ENCODE measurements at regions not wholly inside any gene's neighbourhood (a gene's known extent, or its start where the extent isn't known, plus 50 kb on each side); places are given as distances from the start of the nearest gene placed in this dataset.
"Not testable (repeated sequence)": the region's sequence is repeated elsewhere in the genome, so short reads cannot be mapped to it uniquely, and the experiment has no call there.

DNA sequence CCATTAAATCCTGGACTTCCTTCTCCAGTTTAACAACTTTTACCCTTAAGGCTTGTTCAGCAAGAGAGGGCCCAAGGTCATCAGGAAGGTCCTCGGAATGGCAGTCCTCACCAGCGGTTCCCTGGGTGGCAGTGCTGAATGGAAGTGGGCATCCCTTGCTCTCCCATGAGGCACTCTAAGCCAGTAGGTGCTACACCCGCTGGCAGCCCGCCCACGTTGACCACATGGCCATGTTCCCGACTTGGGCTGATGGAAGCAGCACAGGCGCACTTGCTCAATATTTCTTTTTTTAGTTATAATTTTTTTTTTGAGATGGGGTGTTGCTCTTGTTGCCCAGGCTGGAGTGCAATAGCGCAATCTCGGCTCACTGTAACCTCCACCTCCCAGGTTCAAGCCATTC, 277.9 kb downstream of the ZC4H2 start:
- H3K4me1 ChIP-seq (ENCODE audit: control insufficient read depth, extremely low read depth, insufficient read depth, low read length) = no peaks in the 10 kb centered on the region
- H3K36me3 ChIP-seq (ENCODE audit: control insufficient read depth in 2 of 2, extremely low read depth in 1 of 2, insufficient read depth in 2 of 2, low read length in 2 of 2) = no peaks in the 10 kb centered on the region
- H3K9ac ChIP-seq (ENCODE audit: control insufficient read depth, extremely low read depth, insufficient read depth, low read length) = no peak overlapping the region
- H3K4me3 ChIP-seq (ENCODE audit: control insufficient read depth in 2 of 3, extremely low read depth in 1 of 3, insufficient read depth in 2 of 3, low read depth in 1 of 3, low read length in 3 of 3) = no peak overlapping the region
- H3K4me2 ChIP-seq (ENCODE audit: control insufficient read depth, extremely low read depth, insufficient read depth, low read depth, low read length) = no peak overlapping the region
- H2AFZ ChIP-seq (ENCODE audit: control insufficient read depth, low read length) = no peak overlapping the region
- no peaks in the 10 kb centered on the region for H3K9me1 ChIP-seq (ENCODE audit: control insufficient read depth, extremely low read depth, insufficient read depth, low read length)
- dilution Hi-C loops (cut with MboI; ENCODE audit: extremely low pct_ligation_motif_present, low sequenced_read_pairs) = no loop called here
- no peaks in the 10 kb centered on the region for H3K27me3 ChIP-seq (ENCODE audit: control insufficient read depth, extremely low read depth, insufficient read depth, low read length)
- H4K20me1 ChIP-seq (ENCODE audit: control insufficient read depth, extremely low read depth, insufficient read depth, low read length) = no peaks in the 10 kb centered on the region
- H3K27ac ChIP-seq (ENCODE audit: control insufficient read depth, insufficient read depth, low read length) = no peak overlapping the region
- no peak for FAIRE-seq
- no peaks in the 10 kb centered on the region for H3K9me3 ChIP-seq (ENCODE audit: control insufficient read depth, low read depth, low read length)
- no peak for DNase-seq (ENCODE audit: low read depth, low spot score)
- TF ChIP-seq EZH2 (IDR thresholded peaks at IDR 0.05; ENCODE audit: low read length) = no peak
- TF ChIP-seq, protein P1, sequence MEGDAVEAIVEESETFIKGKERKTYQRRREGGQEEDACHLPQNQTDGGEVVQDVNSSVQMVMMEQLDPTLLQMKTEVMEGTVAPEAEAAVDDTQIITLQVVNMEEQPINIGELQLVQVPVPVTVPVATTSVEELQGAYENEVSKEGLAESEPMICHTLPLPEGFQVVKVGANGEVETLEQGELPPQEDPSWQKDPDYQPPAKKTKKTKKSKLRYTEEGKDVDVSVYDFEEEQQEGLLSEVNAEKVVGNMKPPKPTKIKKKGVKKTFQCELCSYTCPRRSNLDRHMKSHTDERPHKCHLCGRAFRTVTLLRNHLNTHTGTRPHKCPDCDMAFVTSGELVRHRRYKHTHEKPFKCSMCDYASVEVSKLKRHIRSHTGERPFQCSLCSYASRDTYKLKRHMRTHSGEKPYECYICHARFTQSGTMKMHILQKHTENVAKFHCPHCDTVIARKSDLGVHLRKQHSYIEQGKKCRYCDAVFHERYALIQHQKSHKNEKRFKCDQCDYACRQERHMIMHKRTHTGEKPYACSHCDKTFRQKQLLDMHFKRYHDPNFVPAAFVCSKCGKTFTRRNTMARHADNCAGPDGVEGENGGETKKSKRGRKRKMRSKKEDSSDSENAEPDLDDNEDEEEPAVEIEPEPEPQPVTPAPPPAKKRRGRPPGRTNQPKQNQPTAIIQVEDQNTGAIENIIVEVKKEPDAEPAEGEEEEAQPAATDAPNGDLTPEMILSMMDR (optimal IDR thresholded peaks at IDR 0.05 in 1 of 3, IDR thresholded peaks at IDR 0.05 in 1 of 3, conservative IDR thresholded peaks at IDR 0.05 in 1 of 3; ENCODE audit: extremely low read depth in 1 of 3, insufficient read depth in 2 of 3, low read length in 3 of 3) = no peak
- H3K79me2 ChIP-seq (ENCODE audit: control insufficient read depth, insufficient read depth, low read length) = no peaks in the 10 kb centered on the region

DNA sequence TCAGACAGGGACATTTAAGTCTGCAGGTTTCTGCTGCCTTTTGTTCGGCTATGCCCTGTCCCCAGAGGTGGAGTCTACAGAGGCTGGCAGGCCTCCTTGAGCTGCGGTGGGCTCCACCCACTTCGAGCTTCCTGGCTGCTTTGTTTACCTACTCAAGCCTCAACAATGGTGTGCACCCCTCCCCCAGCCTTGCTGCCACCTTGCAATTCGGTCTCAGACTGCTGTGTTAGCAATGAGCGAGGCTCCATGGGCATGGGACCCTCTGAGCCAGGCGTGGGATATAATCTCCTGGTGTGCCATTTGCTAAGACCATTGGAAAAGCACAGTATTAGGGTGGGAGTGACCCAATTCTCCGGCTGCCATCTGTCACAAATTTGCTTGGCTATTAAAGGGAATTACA, 280.9 kb downstream of the ZC4H2 start:
- H3K4me3 ChIP-seq (ENCODE audit: control insufficient read depth in 2 of 3, extremely low read depth in 1 of 3, insufficient read depth in 2 of 3, low read depth in 1 of 3, low read length in 3 of 3); H3K9me1 ChIP-seq (ENCODE audit: control insufficient read depth, extremely low read depth, insufficient read depth, low read length); DNase-seq (ENCODE audit: low read depth, low spot score); H2AFZ ChIP-seq (ENCODE audit: control insufficient read depth, low read length); H3K27me3 ChIP-seq (ENCODE audit: control insufficient read depth, extremely low read depth, insufficient read depth, low read length); FAIRE-seq; H3K4me1 ChIP-seq (ENCODE audit: control insufficient read depth, extremely low read depth, insufficient read depth, low read length); H3K79me2 ChIP-seq (ENCODE audit: control insufficient read depth, insufficient read depth, low read length); H3K4me2 ChIP-seq (ENCODE audit: control insufficient read depth, extremely low read depth, insufficient read depth, low read depth, low read length); dilution Hi-C loops (cut with MboI; ENCODE audit: extremely low pct_ligation_motif_present, low sequenced_read_pairs); H3K36me3 ChIP-seq (ENCODE audit: control insufficient read depth in 2 of 2, extremely low read depth in 1 of 2, insufficient read depth in 2 of 2, low read length in 2 of 2); H3K27ac ChIP-seq (ENCODE audit: control insufficient read depth, insufficient read depth, low read length); H4K20me1 ChIP-seq (ENCODE audit: control insufficient read depth, extremely low read depth, insufficient read depth, low read length); H3K9me3 ChIP-seq (ENCODE audit: control insufficient read depth, low read depth, low read length); H3K9ac ChIP-seq (ENCODE audit: control insufficient read depth, extremely low read depth, insufficient read depth, low read length): not testable (repeated sequence)

DNA sequence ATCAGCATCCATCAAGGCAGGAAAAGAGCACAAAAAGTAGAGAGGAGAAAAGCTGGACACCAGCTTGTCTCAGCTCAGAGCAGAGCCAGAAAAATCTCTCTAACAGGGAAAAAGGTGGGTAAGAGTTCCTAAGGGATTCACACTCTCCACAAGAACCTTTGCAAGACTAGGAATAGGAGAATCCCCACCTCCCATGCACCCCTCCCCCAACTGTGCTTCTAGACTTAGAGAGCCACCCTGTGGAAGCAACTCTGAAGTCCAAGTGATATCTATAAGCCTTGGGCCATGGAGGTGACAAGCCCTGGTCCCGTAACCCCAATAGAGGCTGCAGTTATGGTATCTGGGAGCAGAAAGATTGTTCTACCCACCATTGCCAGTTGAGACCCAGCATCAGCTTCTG, 267.6 kb upstream of the MTMR8 start:
- no peak for TF ChIP-seq EZH2 (IDR thresholded peaks at IDR 0.05; ENCODE audit: low read length)
- TF ChIP-seq, protein P1 (optimal IDR thresholded peaks at IDR 0.05 in 1 of 3, IDR thresholded peaks at IDR 0.05 in 1 of 3, conservative IDR thresholded peaks at IDR 0.05 in 1 of 3; ENCODE audit: extremely low read depth in 1 of 3, insufficient read depth in 2 of 3, low read length in 3 of 3) = no peak
- Histone ChIP-seq H2AFZ (ENCODE audit: control insufficient read depth, low read length) (no peak overlapping the region), H3K27ac (ENCODE audit: control insufficient read depth, insufficient read depth, low read length) (no peak overlapping the region), H3K36me3 (ENCODE audit: control insufficient read depth in 2 of 2, extremely low read depth in 1 of 2, insufficient read depth in 2 of 2, low read length in 2 of 2) (no peaks in the 10 kb centered on the region), H3K9ac (ENCODE audit: control insufficient read depth, extremely low read depth, insufficient read depth, low read length) (no peak overlapping the region), H4K20me1 (ENCODE audit: control insufficient read depth, extremely low read depth, insufficient read depth, low read length) (no peaks in the 10 kb centered on the region), H3K4me1 (ENCODE audit: control insufficient read depth, extremely low read depth, insufficient read depth, low read length) (no peaks in the 10 kb centered on the region), H3K4me3 (ENCODE audit: control insufficient read depth in 2 of 3, extremely low read depth in 1 of 3, insufficient read depth in 2 of 3, low read depth in 1 of 3, low read length in 3 of 3) (no peak overlapping the region), H3K9me3 (ENCODE audit: control insufficient read depth, low read depth, low read length) (no peaks in the 10 kb centered on the region), H3K9me1 (ENCODE audit: control insufficient read depth, extremely low read depth, insufficient read depth, low read length) (no peaks in the 10 kb centered on the region), H3K4me2 (ENCODE audit: control insufficient read depth, extremely low read depth, insufficient read depth, low read depth, low read length) (no peak overlapping the region), H3K27me3 (ENCODE audit: control insufficient read depth, extremely low read depth, insufficient read depth, low read length) (no peaks in the 10 kb centered on the region), H3K79me2 (ENCODE audit: control insufficient read depth, insufficient read depth, low read length) (no peaks in the 10 kb centered on the region)
- no peak for DNase-seq (ENCODE audit: low read depth, low spot score)
- dilution Hi-C loops (cut with MboI; ENCODE audit: extremely low pct_ligation_motif_present, low sequenced_read_pairs) = no loop called here
- no peak for FAIRE-seq

DNA sequence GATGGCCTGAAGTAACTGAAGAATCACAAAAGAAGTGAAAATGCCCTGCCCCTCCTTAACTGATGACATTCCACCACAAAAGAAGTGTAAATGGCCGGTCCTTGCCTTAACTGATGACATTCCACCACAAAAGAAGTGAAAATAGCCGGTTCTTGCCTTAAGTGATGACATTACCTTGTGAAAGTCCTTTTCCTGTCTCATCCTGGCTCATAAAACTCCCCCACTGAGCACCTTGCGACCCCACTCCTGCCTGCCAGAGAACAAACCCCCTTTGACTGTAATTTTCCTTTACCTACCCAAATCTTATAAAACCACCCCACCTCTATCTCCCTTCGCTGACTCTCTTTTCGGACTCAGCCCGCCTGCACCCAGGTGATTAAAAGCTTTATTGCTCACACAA, 262.0 kb upstream of the MTMR8 start:
- H3K79me2 ChIP-seq (ENCODE audit: control insufficient read depth, insufficient read depth, low read length); H3K36me3 ChIP-seq (ENCODE audit: control insufficient read depth in 2 of 2, extremely low read depth in 1 of 2, insufficient read depth in 2 of 2, low read length in 2 of 2); H3K9me3 ChIP-seq (ENCODE audit: control insufficient read depth, low read depth, low read length); H3K4me1 ChIP-seq (ENCODE audit: control insufficient read depth, extremely low read depth, insufficient read depth, low read length); H3K4me2 ChIP-seq (ENCODE audit: control insufficient read depth, extremely low read depth, insufficient read depth, low read depth, low read length); H3K4me3 ChIP-seq (ENCODE audit: control insufficient read depth in 2 of 3, extremely low read depth in 1 of 3, insufficient read depth in 2 of 3, low read depth in 1 of 3, low read length in 3 of 3); H3K9ac ChIP-seq (ENCODE audit: control insufficient read depth, extremely low read depth, insufficient read depth, low read length); H3K27ac ChIP-seq (ENCODE audit: control insufficient read depth, insufficient read depth, low read length); DNase-seq (ENCODE audit: low read depth, low spot score); H4K20me1 ChIP-seq (ENCODE audit: control insufficient read depth, extremely low read depth, insufficient read depth, low read length); H2AFZ ChIP-seq (ENCODE audit: control insufficient read depth, low read length); H3K27me3 ChIP-seq (ENCODE audit: control insufficient read depth, extremely low read depth, insufficient read depth, low read length); dilution Hi-C loops (cut with MboI; ENCODE audit: extremely low pct_ligation_motif_present, low sequenced_read_pairs); H3K9me1 ChIP-seq (ENCODE audit: control insufficient read depth, extremely low read depth, insufficient read depth, low read length); FAIRE-seq: not testable (repeated sequence)
